ENCODE measurements at regions not wholly inside any gene's neighbourhood (a gene's known extent, or its start where the extent isn't known, plus 50 kb on each side); places are given as distances from the start of the nearest gene placed in this dataset.

GRCh38 chr7:131047651-131048304 is 279.9 kb upstream of the MKLN1 start:
- TF ChIP-seq POLR2A (IDR thresholded peaks at IDR 0.05): no peak
- no peak for TF ChIP-seq CTCF (IDR thresholded peaks at IDR 0.05)
